ENCODE measurements at regions not wholly inside any gene's neighbourhood (a gene's known extent, or its start where the extent isn't known, plus 50 kb on each side); places are given as distances from the start of the nearest gene placed in this dataset.
"Not testable (repeated sequence)": the region's sequence is repeated elsewhere in the genome, so short reads cannot be mapped to it uniquely, and the experiment has no call there.

- H4K91ac ChIP-seq (ENCODE audit: low read depth, low read length, poor library complexity); H3K27me3 ChIP-seq (ENCODE audit: control insufficient read depth in 3 of 3, insufficient read depth in 3 of 3, low read depth in 1 of 3, low read length in 3 of 3); H3K9me3 ChIP-seq (replicated peaks in 1 of 2; ENCODE audit: control insufficient read depth in 2 of 2, insufficient read depth in 1 of 2, low read depth in 1 of 2, low read length in 2 of 2); H3K79me1 ChIP-seq (ENCODE audit: low read depth, low read length); DNase-seq (ENCODE audit: low spot score); H2BK12ac ChIP-seq (ENCODE audit: low read length); H2AFZ ChIP-seq (ENCODE audit: low read length); H3K23ac ChIP-seq (ENCODE audit: low read depth, low read length, poor library complexity); H4K8ac ChIP-seq (ENCODE audit: low read depth, low read length); H3K4ac ChIP-seq (ENCODE audit: low read length); H3K14ac ChIP-seq (ENCODE audit: low read length); H2BK15ac ChIP-seq (ENCODE audit: low read length); H3K4me1 ChIP-seq (ENCODE audit: control insufficient read depth in 2 of 2, insufficient read depth in 1 of 2, low read depth in 1 of 2, low read length in 2 of 2); H3K9ac ChIP-seq (ENCODE audit: low read depth, low read length, poor library complexity); H3K4me3 ChIP-seq (ENCODE audit: low read length in 2 of 2); H2BK5ac ChIP-seq (ENCODE audit: low read length); H2AK5ac ChIP-seq (ENCODE audit: low read depth, low read length); H2BK120ac ChIP-seq (ENCODE audit: low read depth, low read length); H3K4me2 ChIP-seq (ENCODE audit: insufficient read depth, low read length, poor library complexity, severe bottlenecking); H3K27ac ChIP-seq (replicated peaks; ENCODE audit: low read length); H3K36me3 ChIP-seq (replicated peaks in 1 of 2; ENCODE audit: control insufficient read depth in 2 of 2, insufficient read depth in 2 of 2, low read length in 2 of 2): not testable (repeated sequence)
- H3K18ac ChIP-seq (ENCODE audit: low read length): peak overlapping the region; percentile 28
- no CpG with 5 or more reads among the region's 20 CpGs for WGBS, 2 donors (ENCODE audit: extremely low coverage in 2 of 2, insufficient read length in 2 of 2, insufficient replicate concordance in 1 of 2)
These were observed 288.2 kb downstream of the RASEF start for GRCh38 chr9:82774707-82775231.

GRCh38 chr9:82776508-82776907 is 286.4 kb downstream of the RASEF start:
- no peak overlapping the region for H3K18ac ChIP-seq (ENCODE audit: low read length)
- no peaks in the 10 kb centered on the region for H3K36me3 ChIP-seq (replicated peaks in 1 of 2; ENCODE audit: control insufficient read depth in 2 of 2, insufficient read depth in 2 of 2, low read length in 2 of 2)
- H3K4ac ChIP-seq (ENCODE audit: low read length): no peak overlapping the region
- no peak overlapping the region for H2BK5ac ChIP-seq (ENCODE audit: low read length)
- H2AK5ac ChIP-seq (ENCODE audit: low read depth, low read length): no peak overlapping the region
- no peak overlapping the region for H3K4me3 ChIP-seq (ENCODE audit: low read length in 2 of 2)
- no peak overlapping the region for H2BK12ac ChIP-seq (ENCODE audit: low read length)
- no peaks in the 10 kb centered on the region for H3K79me1 ChIP-seq (ENCODE audit: low read depth, low read length)
- H3K4me1 ChIP-seq (ENCODE audit: control insufficient read depth in 2 of 2, insufficient read depth in 1 of 2, low read depth in 1 of 2, low read length in 2 of 2): no peaks in the 10 kb centered on the region
- no peaks in the 10 kb centered on the region for H3K27me3 ChIP-seq (ENCODE audit: control insufficient read depth in 3 of 3, insufficient read depth in 3 of 3, low read depth in 1 of 3, low read length in 3 of 3)
- H2BK120ac ChIP-seq (ENCODE audit: low read depth, low read length): no peak overlapping the region
- no peak overlapping the region for H2AFZ ChIP-seq (ENCODE audit: low read length)
- no peak overlapping the region for H3K9ac ChIP-seq (ENCODE audit: low read depth, low read length, poor library complexity)
- H2BK15ac ChIP-seq (ENCODE audit: low read length): no peak overlapping the region
- no peak overlapping the region for H3K14ac ChIP-seq (ENCODE audit: low read length)
- DNase-seq (ENCODE audit: low spot score): no peak
- H4K8ac ChIP-seq (ENCODE audit: low read depth, low read length): no peak overlapping the region
- H4K91ac ChIP-seq (ENCODE audit: low read depth, low read length, poor library complexity): no peak overlapping the region
- H3K9me3 ChIP-seq (replicated peaks in 1 of 2; ENCODE audit: control insufficient read depth in 2 of 2, insufficient read depth in 1 of 2, low read depth in 1 of 2, low read length in 2 of 2): no peaks in the 10 kb centered on the region
- H3K23ac ChIP-seq (ENCODE audit: low read depth, low read length, poor library complexity): no peak overlapping the region
- H3K4me2 ChIP-seq (ENCODE audit: insufficient read depth, low read length, poor library complexity, severe bottlenecking): no peak overlapping the region
- no peak overlapping the region for H3K27ac ChIP-seq (replicated peaks; ENCODE audit: low read length)

- Histone ChIP-seq H4K8ac (ENCODE audit: low read depth, low read length) (no peak overlapping the region), H2BK120ac (ENCODE audit: low read depth, low read length) (no peak overlapping the region), H3K27ac (replicated peaks; ENCODE audit: low read length) (no peak overlapping the region), H3K14ac (ENCODE audit: low read length) (no peak overlapping the region), H3K79me1 (ENCODE audit: low read depth, low read length) (no peaks in the 10 kb centered on the region), H3K9ac (ENCODE audit: low read depth, low read length, poor library complexity) (no peak overlapping the region), H3K4me3 (ENCODE audit: low read length in 2 of 2) (no peak overlapping the region), H2BK5ac (ENCODE audit: low read length) (no peak overlapping the region), H2AK5ac (ENCODE audit: low read depth, low read length) (no peak overlapping the region), H3K4ac (ENCODE audit: low read length) (no peak overlapping the region), H2BK15ac (ENCODE audit: low read length) (no peak overlapping the region), H2AFZ (ENCODE audit: low read length) (no peak overlapping the region), H3K36me3 (replicated peaks in 1 of 2; ENCODE audit: control insufficient read depth in 2 of 2, insufficient read depth in 2 of 2, low read length in 2 of 2) (no peaks in the 10 kb centered on the region), H3K4me1 (ENCODE audit: control insufficient read depth in 2 of 2, insufficient read depth in 1 of 2, low read depth in 1 of 2, low read length in 2 of 2) (no peaks in the 10 kb centered on the region), H3K23ac (ENCODE audit: low read depth, low read length, poor library complexity) (no peak overlapping the region), H4K91ac (ENCODE audit: low read depth, low read length, poor library complexity) (no peak overlapping the region), H3K27me3 (ENCODE audit: control insufficient read depth in 3 of 3, insufficient read depth in 3 of 3, low read depth in 1 of 3, low read length in 3 of 3) (no peaks in the 10 kb centered on the region), H2BK12ac (ENCODE audit: low read length) (no peak overlapping the region), H3K9me3 (replicated peaks in 1 of 2; ENCODE audit: control insufficient read depth in 2 of 2, insufficient read depth in 1 of 2, low read depth in 1 of 2, low read length in 2 of 2) (no peaks in the 10 kb centered on the region), H3K18ac (ENCODE audit: low read length) (no peak overlapping the region), H3K4me2 (ENCODE audit: insufficient read depth, low read length, poor library complexity, severe bottlenecking) (no peak overlapping the region)
- no CpG with 5 or more reads among the region's 3 CpGs for WGBS, 2 donors (ENCODE audit: extremely low coverage in 2 of 2, insufficient read length in 2 of 2, insufficient replicate concordance in 1 of 2)
- no peak for DNase-seq (ENCODE audit: low spot score)
These were observed 285.6 kb downstream of the RASEF start for GRCh38 chr9:82777366-82777765.

GRCh38 chr9:82778923-82779322 is 284.0 kb downstream of the RASEF start:
- H4K91ac ChIP-seq (ENCODE audit: low read depth, low read length, poor library complexity); DNase-seq (ENCODE audit: low spot score): not testable (repeated sequence)
- WGBS, 2 donors (ENCODE audit: extremely low coverage in 2 of 2, insufficient read length in 2 of 2, insufficient replicate concordance in 1 of 2): no CpG with 5 or more reads among the region's 4 CpGs

More at GRCh38 chr9:82778923-82779322, 284.0 kb downstream of the RASEF start:
- not testable (repeated sequence) for H3K27ac ChIP-seq (replicated peaks; ENCODE audit: low read length); H3K79me1 ChIP-seq (ENCODE audit: low read depth, low read length); H3K18ac ChIP-seq (ENCODE audit: low read length); H3K14ac ChIP-seq (ENCODE audit: low read length); H2AFZ ChIP-seq (ENCODE audit: low read length); H3K23ac ChIP-seq (ENCODE audit: low read depth, low read length, poor library complexity); H3K9me3 ChIP-seq (replicated peaks in 1 of 2; ENCODE audit: control insufficient read depth in 2 of 2, insufficient read depth in 1 of 2, low read depth in 1 of 2, low read length in 2 of 2); H3K4ac ChIP-seq (ENCODE audit: low read length); H2BK15ac ChIP-seq (ENCODE audit: low read length); H2AK5ac ChIP-seq (ENCODE audit: low read depth, low read length); H2BK5ac ChIP-seq (ENCODE audit: low read length); H3K27me3 ChIP-seq (ENCODE audit: control insufficient read depth in 3 of 3, insufficient read depth in 3 of 3, low read depth in 1 of 3, low read length in 3 of 3); H3K36me3 ChIP-seq (replicated peaks in 1 of 2; ENCODE audit: control insufficient read depth in 2 of 2, insufficient read depth in 2 of 2, low read length in 2 of 2); H3K4me3 ChIP-seq (ENCODE audit: low read length in 2 of 2); H3K9ac ChIP-seq (ENCODE audit: low read depth, low read length, poor library complexity); H3K4me2 ChIP-seq (ENCODE audit: insufficient read depth, low read length, poor library complexity, severe bottlenecking); H3K4me1 ChIP-seq (ENCODE audit: control insufficient read depth in 2 of 2, insufficient read depth in 1 of 2, low read depth in 1 of 2, low read length in 2 of 2); H2BK12ac ChIP-seq (ENCODE audit: low read length); H2BK120ac ChIP-seq (ENCODE audit: low read depth, low read length); H4K8ac ChIP-seq (ENCODE audit: low read depth, low read length)
